SKM-1 treated with dmso at 0.1 percent for 144 hours (cell line): ENCODE measurements at regions not wholly inside any gene's neighbourhood (a gene's known extent, or its start where the extent isn't known, plus 50 kb on each side); places are given as distances from the start of the nearest gene placed in this dataset.

ENCODE experiments used
- DNase-seq: peaks from one replicate; lab custom pipeline; 2025; ENCODE audit not compliant: unreplicated experiment; lab: John Stamatoyannopoulos, UW

GRCh38 chr13:85247780-85248179, 551.4 kb downstream of the SLITRK6 start:
- no peak for DNase-seq

- no peak for DNase-seq
These were observed 555.4 kb downstream of the SLITRK6 start for GRCh38 chr13:85243831-85244230.

GRCh38 chr13:85241060-85241459, 558.2 kb downstream of the SLITRK6 start:
- DNase-seq = no peak

GRCh38 chr13:85236413-85236812, 562.8 kb downstream of the SLITRK6 start:
- no peak for DNase-seq

GRCh38 chr13:85230691-85231093, 568.5 kb downstream of the SLITRK6 start:
- DNase-seq = no peak

GRCh38 chr13:85228692-85229091, 570.5 kb downstream of the SLITRK6 start:
- DNase-seq = no peak

- no peak for DNase-seq
These were observed 575.1 kb downstream of the SLITRK6 start for GRCh38 chr13:85223883-85224656.

- DNase-seq = no peak
These were observed 582.6 kb downstream of the SLITRK6 start for GRCh38 chr13:85216576-85216975.

GRCh38 chr13:85212692-85213091, 586.5 kb downstream of the SLITRK6 start:
- no peak for DNase-seq

GRCh38 chr13:85204668-85205344, 594.4 kb downstream of the SLITRK6 start:
- DNase-seq = no peak

GRCh38 chr13:85197431-85197830, 601.8 kb downstream of the SLITRK6 start:
- peak; percentile 13 for DNase-seq

GRCh38 chr13:85194482-85194881, 604.7 kb downstream of the SLITRK6 start:
- DNase-seq = no peak

GRCh38 chr13:85191996-85192718, 607.1 kb downstream of the SLITRK6 start:
- no peak for DNase-seq

GRCh38 chr13:85186356-85187045, 612.7 kb downstream of the SLITRK6 start:
- no peak for DNase-seq

GRCh38 chr13:85174291-85174690, 624.9 kb downstream of the SLITRK6 start:
- no peak for DNase-seq

- no peak for DNase-seq
These were observed 628.8 kb downstream of the SLITRK6 start for GRCh38 chr13:85170372-85170771.

- DNase-seq = no peak
These were observed 632.3 kb downstream of the SLITRK6 start for GRCh38 chr13:85166891-85167290.

- no peak for DNase-seq
These were observed 636.2 kb downstream of the SLITRK6 start for GRCh38 chr13:85163063-85163462.

- no peak for DNase-seq
These were observed 651.2 kb downstream of the SLITRK6 start for GRCh38 chr13:85148009-85148408.

GRCh38 chr13:85142351-85142927, 656.8 kb downstream of the SLITRK6 start:
- no peak for DNase-seq

GRCh38 chr13:85141401-85141800, 657.8 kb downstream of the SLITRK6 start:
- DNase-seq = no peak
